ENCODE measurements at regions not wholly inside any gene's neighbourhood (a gene's known extent, or its start where the extent isn't known, plus 50 kb on each side); places are given as distances from the start of the nearest gene placed in this dataset.

DNA sequence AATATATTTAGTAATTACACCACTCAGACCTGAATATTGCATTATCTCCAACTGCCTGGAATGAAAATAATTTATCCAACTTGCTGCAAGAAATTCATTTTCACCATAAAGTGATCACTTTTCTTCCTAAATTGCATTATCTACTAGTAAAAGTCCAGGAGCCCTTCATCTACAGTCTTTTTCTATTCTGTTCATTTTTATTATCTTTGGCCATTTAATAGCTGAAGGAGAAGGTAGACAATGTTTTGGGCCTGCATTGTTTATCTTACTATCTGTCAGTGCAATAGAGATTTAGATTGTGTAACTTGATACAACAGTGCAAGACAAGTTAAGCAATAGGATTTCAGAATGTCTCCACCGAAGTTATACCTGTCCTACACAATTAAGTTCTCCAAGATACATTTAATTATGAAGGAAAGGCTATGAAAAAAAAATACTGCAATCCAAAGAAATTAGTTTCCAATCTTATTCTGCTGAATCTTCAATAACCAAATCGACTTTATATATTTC is 1339.7 kb upstream of the CDH6 start:
- H3K27ac ChIP-seq = no peak overlapping the region
- H3K9me3 ChIP-seq = no peaks in the 10 kb centered on the region
- intact Hi-C loops (cut with DNase I) = no loop called here
- DNase-seq (ENCODE audit: extremely low spot score in 2 of 2) = no peak
- no peak overlapping the region for H3K4me3 ChIP-seq
- no peaks in the 10 kb centered on the region for H3K36me3 ChIP-seq
- no peaks in the 10 kb centered on the region for H3K4me1 ChIP-seq
- H3K27me3 ChIP-seq = no peaks in the 10 kb centered on the region
- TF ChIP-seq, protein P1, sequence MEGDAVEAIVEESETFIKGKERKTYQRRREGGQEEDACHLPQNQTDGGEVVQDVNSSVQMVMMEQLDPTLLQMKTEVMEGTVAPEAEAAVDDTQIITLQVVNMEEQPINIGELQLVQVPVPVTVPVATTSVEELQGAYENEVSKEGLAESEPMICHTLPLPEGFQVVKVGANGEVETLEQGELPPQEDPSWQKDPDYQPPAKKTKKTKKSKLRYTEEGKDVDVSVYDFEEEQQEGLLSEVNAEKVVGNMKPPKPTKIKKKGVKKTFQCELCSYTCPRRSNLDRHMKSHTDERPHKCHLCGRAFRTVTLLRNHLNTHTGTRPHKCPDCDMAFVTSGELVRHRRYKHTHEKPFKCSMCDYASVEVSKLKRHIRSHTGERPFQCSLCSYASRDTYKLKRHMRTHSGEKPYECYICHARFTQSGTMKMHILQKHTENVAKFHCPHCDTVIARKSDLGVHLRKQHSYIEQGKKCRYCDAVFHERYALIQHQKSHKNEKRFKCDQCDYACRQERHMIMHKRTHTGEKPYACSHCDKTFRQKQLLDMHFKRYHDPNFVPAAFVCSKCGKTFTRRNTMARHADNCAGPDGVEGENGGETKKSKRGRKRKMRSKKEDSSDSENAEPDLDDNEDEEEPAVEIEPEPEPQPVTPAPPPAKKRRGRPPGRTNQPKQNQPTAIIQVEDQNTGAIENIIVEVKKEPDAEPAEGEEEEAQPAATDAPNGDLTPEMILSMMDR (IDR thresholded peaks at IDR 0.05) = no peak
- TF ChIP-seq POLR2AphosphoS5 (IDR thresholded peaks at IDR 0.05; ENCODE audit: insufficient read depth in 1 of 2, low read depth in 1 of 2) = no peak
- no peak for TF ChIP-seq POLR2A (IDR thresholded peaks at IDR 0.05)

DNA sequence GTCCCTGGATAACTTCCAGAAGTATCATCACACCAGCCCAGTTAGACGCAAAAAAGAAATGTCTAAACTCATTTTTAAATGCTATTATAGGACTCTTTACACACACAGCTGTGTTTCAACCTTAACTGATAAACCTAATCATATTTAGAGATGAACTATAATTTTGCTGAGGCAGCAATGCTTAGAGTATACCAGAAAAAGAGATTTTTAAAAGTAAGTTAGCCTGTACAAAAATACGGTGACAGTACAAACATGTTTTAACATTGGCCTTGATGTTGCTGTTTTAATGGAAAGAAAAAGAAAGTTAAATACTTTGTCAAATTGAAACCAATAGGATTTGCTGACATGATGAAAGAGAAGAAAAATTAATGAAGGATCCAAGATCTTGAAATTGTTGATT is 1341.2 kb upstream of the CDH6 start:
- Histone ChIP-seq H3K9me3 (no peaks in the 10 kb centered on the region), H3K4me3 (no peak overlapping the region), H3K36me3 (no peaks in the 10 kb centered on the region), H3K4me1 (no peaks in the 10 kb centered on the region), H3K27me3 (no peaks in the 10 kb centered on the region), H3K27ac (no peak overlapping the region)
- TF ChIP-seq POLR2A (IDR thresholded peaks at IDR 0.05) (no peak), POLR2AphosphoS5 (IDR thresholded peaks at IDR 0.05; ENCODE audit: insufficient read depth in 1 of 2, low read depth in 1 of 2) (no peak)
- TF ChIP-seq, protein P1 (IDR thresholded peaks at IDR 0.05) = no peak
- DNase-seq (ENCODE audit: extremely low spot score in 2 of 2) = no peak
- intact Hi-C loops (cut with DNase I) = no loop called here

DNA sequence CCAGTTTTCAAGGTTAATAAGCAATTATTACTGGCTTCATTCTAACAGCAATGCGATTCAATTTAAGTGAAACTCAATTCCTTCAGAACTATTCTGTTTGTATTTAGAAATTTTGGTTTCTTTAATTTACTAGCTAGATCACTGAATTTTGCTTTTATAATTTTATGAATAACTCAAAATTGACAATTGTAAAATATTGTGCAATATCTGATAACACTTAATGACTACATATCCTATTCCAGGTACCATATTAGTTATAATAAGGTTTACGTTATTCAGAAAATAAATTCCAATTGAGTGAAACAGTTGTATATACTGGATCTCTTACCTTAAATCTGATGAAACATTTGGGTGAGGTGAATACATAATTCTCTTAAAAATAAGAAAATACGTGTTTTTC is 1348.3 kb upstream of the CDH6 start:
- no peak overlapping the region for H3K4me3 ChIP-seq

DNA sequence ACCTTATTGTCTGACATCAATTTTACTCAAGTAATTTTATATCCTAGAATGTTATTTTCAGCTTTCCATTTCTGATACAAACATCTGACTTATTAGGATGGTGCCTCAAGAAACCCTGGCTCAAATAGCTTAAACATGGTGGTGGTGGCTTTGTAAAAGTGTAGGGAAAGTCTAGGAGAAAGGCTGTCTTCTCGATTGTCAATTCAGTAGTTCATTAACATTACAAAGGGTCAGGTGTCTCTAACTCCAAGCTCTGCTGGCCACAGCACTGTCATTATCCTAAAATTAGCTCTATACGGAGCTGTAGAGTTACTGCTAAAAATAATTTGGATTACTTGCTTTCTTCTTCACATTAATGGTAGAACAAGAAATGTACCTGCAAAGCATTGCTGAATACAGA is 1360.1 kb upstream of the CDH6 start:
- intact Hi-C loops (cut with DNase I) = loop anchor here (10.0 kb wide), 1 partner anchor 49 kb away; no protein-coding TSS in a partner anchor
- no peak for DNase-seq (ENCODE audit: extremely low spot score in 2 of 2)
- no peaks in the 10 kb centered on the region for H3K9me3 ChIP-seq
- no peaks in the 10 kb centered on the region for H3K4me1 ChIP-seq
- no peak overlapping the region for H3K27ac ChIP-seq
- H3K4me3 ChIP-seq = no peak overlapping the region
- H3K36me3 ChIP-seq = no peaks in the 10 kb centered on the region
- TF ChIP-seq POLR2AphosphoS5 (IDR thresholded peaks at IDR 0.05; ENCODE audit: insufficient read depth in 1 of 2, low read depth in 1 of 2) = no peak
- TF ChIP-seq POLR2A (IDR thresholded peaks at IDR 0.05) = no peak
- TF ChIP-seq, protein P1 (IDR thresholded peaks at IDR 0.05) = no peak
- no peaks in the 10 kb centered on the region for H3K27me3 ChIP-seq

More for the DNA sequence above, 1348.3 kb upstream of the CDH6 start:
- H3K27ac ChIP-seq = no peak overlapping the region
- no peak for DNase-seq (ENCODE audit: extremely low spot score in 2 of 2)
- H3K36me3 ChIP-seq = no peaks in the 10 kb centered on the region
- TF ChIP-seq, protein P1 (IDR thresholded peaks at IDR 0.05) = no peak
- no peak for TF ChIP-seq POLR2AphosphoS5 (IDR thresholded peaks at IDR 0.05; ENCODE audit: insufficient read depth in 1 of 2, low read depth in 1 of 2)
- TF ChIP-seq POLR2A (IDR thresholded peaks at IDR 0.05) = no peak
- no peaks in the 10 kb centered on the region for H3K9me3 ChIP-seq
- no peaks in the 10 kb centered on the region for H3K27me3 ChIP-seq
- H3K4me1 ChIP-seq = no peaks in the 10 kb centered on the region
- intact Hi-C loops (cut with DNase I) = no loop called here

DNA sequence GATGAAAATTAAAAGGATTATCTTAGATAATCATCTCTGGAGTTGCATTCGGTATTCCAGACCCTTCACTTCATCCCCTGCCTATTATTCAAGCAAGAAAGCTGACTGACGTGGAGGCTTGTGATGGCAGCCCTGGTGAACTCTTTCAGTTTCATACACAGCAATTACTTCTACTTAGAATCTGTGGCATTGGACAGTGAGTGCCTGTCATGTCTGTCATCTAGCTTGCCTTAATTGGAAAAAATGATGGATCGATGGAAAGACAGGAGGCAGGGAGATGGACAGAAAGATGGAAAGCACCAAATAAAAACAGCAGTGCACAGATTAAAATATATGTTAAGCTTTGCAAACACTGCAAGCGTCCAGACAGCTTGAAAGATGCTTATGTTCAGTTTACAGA is 1371.0 kb upstream of the CDH6 start:
- Histone ChIP-seq H3K27ac (no peak overlapping the region), H3K36me3 (no peaks in the 10 kb centered on the region), H3K4me1 (no peaks in the 10 kb centered on the region), H3K27me3 (no peaks in the 10 kb centered on the region), H3K9me3 (no peaks in the 10 kb centered on the region), H3K4me3 (no peak overlapping the region)
- intact Hi-C loops (cut with DNase I) = no loop called here
- DNase-seq (ENCODE audit: extremely low spot score in 2 of 2) = no peak
- TF ChIP-seq POLR2AphosphoS5 (IDR thresholded peaks at IDR 0.05; ENCODE audit: insufficient read depth in 1 of 2, low read depth in 1 of 2) = no peak
- TF ChIP-seq, protein P1 (IDR thresholded peaks at IDR 0.05) = no peak
- TF ChIP-seq POLR2A (IDR thresholded peaks at IDR 0.05) = no peak
